ENCODE measurements at regions not wholly inside any gene's neighbourhood (a gene's known extent, or its start where the extent isn't known, plus 50 kb on each side); places are given as distances from the start of the nearest gene placed in this dataset.

GRCh38 chr21:25385341-25385740 lies 221.9 kb downstream of the MRPL39 start:
- peaks cover 4% of the 10 kb centered on the region for H3K27me3 Mint-ChIP-seq
- DNase-seq, result no peak
- H3K4me3 Mint-ChIP-seq, result no peak overlapping the region
- H3K9me3 Mint-ChIP-seq, result no peaks in the 10 kb centered on the region
- CTCF ChIA-PET, result interaction anchor here (1.4 kb wide), 1 partner anchor 11 kb away, joined by 6 read pairs; no protein-coding TSS in a partner anchor
- POLR2A ChIA-PET, result interaction anchor here (0.6 kb wide), 1 partner anchor 31 kb away, joined by 3 read pairs; no protein-coding TSS in a partner anchor
- H3K36me3 Mint-ChIP-seq (ENCODE audit: low read depth), result no peaks in the 10 kb centered on the region
- no peak overlapping the region for H3K27ac Mint-ChIP-seq
- peaks cover 6% of the 10 kb centered on the region for H3K4me1 Mint-ChIP-seq

DNA sequence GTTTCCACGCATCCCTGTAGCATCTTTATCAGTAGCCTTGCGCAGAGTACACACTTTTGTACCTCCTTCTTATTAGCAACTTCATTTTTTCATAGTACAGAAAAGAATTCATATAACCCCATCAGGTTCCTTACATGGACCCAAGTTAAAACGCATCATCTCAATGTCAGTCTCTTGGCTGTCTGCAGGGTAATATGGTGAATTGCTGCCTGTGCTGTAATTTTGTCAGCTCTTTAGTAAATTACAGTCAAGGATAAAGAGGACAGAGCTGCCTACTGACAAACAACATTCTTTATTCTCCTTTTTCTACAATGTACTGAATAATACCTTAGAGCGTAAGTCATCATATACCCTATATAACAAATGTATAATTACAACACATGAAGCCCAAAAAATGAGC lies 222.5 kb downstream of the MRPL39 start:
- no peak for DNase-seq
- H3K27me3 Mint-ChIP-seq, result peaks cover 4% of the 10 kb centered on the region
- no peak overlapping the region for H3K4me3 Mint-ChIP-seq
- ChIA-PET CTCF (no interaction called here), POLR2A (interaction anchor here (0.6 kb wide), 1 partner anchor 31 kb away, joined by 3 read pairs; no protein-coding TSS in a partner anchor)
- no peaks in the 10 kb centered on the region for H3K36me3 Mint-ChIP-seq (ENCODE audit: low read depth)
- peaks cover 6% of the 10 kb centered on the region for H3K4me1 Mint-ChIP-seq
- no peaks in the 10 kb centered on the region for H3K9me3 Mint-ChIP-seq
- H3K27ac Mint-ChIP-seq, result no peak overlapping the region

- Mint-ChIP-seq H3K27ac (no peak overlapping the region), H3K27me3 (peaks cover 4% of the 10 kb centered on the region), H3K9me3 (no peaks in the 10 kb centered on the region), H3K4me1 (peaks cover 6% of the 10 kb centered on the region), H3K36me3 (ENCODE audit: low read depth) (no peaks in the 10 kb centered on the region), H3K4me3 (no peak overlapping the region)
- CTCF ChIA-PET, result no interaction called here
- POLR2A ChIA-PET, result no interaction called here
- DNase-seq, result no peak
Measured at GRCh38 chr21:25383545-25383944, 223.7 kb downstream of the MRPL39 start.

DNA sequence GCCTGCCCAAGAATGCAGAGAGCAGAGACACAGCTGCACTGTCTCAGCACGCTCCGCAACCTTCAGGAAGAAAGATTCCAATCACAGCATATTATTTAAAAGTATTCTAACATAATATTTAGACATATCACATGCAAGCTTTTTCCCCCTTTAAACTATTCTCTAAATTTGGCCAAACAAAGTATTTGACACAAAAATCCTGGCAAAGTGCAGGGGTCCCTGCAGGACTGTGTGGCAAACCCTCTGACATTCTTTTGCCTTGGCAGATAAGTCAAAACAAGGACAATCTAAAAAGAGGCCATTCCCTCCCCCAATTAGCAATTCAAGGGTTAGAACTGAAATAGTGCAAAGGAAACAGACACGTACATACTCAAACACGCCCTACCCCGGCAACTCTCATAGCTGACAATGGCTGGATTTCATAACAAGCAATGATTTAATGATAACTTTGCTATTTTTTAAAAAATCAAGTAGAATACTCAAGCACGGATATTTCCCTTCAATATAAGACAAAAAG lies 225.3 kb downstream of the MRPL39 start:
- POLR2A ChIA-PET, result no interaction called here
- Mint-ChIP-seq H3K4me1 (peaks cover 14% of the 10 kb centered on the region), H3K36me3 (ENCODE audit: low read depth) (no peaks in the 10 kb centered on the region), H3K27ac (no peak overlapping the region), H3K4me3 (no peak overlapping the region), H3K27me3 (peaks cover 4% of the 10 kb centered on the region), H3K9me3 (peaks cover 3% of the 10 kb centered on the region)
- CTCF ChIA-PET, result interaction anchor here (1.3 kb wide), 1 partner anchor 12 kb away, joined by 3 read pairs; no protein-coding TSS in a partner anchor
- DNase-seq, result no peak

- CTCF ChIA-PET, result no interaction called here
- POLR2A ChIA-PET, result no interaction called here
- no peak overlapping the region for H3K4me3 Mint-ChIP-seq
- DNase-seq, result no peak
- peaks cover 9% of the 10 kb centered on the region for H3K4me1 Mint-ChIP-seq
- no peaks in the 10 kb centered on the region for H3K36me3 Mint-ChIP-seq (ENCODE audit: low read depth)
- no peaks in the 10 kb centered on the region for H3K27me3 Mint-ChIP-seq
- H3K9me3 Mint-ChIP-seq, result peaks cover 3% of the 10 kb centered on the region
- no peak overlapping the region for H3K27ac Mint-ChIP-seq
Measured at GRCh38 chr21:25375675-25376074, 231.6 kb downstream of the MRPL39 start.

DNA sequence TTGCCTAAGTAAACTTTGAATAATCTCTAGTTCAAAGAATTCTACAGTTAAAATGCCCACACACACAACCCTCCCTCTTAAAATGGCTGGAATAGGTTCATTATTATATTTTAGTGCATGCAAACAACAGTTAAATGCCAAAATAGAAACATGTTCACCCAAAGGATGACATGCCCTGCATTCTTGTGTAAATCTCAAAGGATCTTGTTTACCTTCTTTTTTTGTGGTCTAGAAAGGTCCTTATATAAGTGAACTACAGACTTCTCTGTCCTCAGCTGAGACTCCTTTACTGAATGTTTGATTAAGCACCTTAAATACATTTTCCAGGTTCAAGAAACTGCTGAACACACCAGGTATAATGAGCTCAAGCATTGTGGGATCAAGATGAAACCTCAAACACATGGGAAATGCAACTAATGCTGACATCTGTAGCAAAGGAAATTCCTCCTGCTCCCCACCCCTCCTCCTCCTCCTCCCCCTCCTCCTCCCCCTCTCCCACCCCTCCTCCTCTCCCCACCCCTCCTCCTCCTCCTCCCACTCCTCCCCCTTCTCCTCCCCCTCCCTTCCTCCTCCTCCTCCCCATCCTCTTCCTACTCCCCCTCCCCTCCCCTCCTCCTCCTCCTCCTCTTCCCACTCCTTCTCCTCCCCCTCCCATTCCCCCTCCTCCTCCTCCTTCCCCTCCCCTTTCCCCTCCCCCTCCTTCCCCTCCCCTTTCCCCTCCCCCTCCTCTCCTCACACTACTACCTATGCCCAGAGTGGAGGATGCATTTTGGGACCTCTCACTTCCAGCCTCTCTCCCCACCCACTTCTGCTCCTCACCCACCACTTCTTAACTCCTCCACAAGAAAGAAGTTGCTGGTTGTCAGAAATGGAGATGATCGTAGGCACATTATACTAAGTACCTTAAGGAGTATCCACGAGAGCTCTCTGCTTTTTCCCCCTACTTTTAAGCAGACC lies 233.9 kb downstream of the MRPL39 start:
- ChIA-PET POLR2A (no interaction called here), CTCF (no interaction called here)
- Mint-ChIP-seq H3K4me1 (peaks cover 9% of the 10 kb centered on the region), H3K27me3 (no peaks in the 10 kb centered on the region), H3K27ac (no peak overlapping the region), H3K9me3 (peaks cover 3% of the 10 kb centered on the region), H3K36me3 (ENCODE audit: low read depth) (no peaks in the 10 kb centered on the region), H3K4me3 (no peak overlapping the region)
- no peak for DNase-seq

DNA sequence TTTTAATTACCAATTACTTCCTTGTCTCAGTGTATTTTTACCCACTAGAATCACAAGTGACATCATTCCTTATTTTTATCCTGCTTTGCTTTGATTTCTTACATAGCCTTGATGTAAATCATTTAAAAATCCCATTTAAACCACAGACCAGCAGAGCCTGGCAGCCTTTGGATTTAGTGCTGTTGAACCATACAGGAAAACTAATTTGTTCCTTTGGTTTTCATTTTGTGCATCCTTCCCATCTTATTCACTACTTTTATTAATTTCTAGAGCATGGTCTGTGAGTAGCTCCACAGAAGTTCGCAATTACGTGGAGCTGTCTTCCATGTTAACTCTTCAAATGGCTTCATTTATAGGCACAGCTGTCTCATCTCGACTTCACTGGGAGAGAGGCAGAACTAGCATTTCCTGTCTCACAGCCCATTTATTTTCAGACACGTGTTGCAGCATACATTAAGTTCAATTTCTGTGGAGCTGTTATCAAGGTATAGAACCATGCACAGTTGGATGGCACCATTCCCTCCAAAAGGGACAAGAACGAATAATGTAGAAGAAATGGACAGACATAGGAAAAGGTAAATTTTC lies 235.3 kb downstream of the MRPL39 start:
- no peak overlapping the region for H3K4me3 Mint-ChIP-seq
- CTCF ChIA-PET, result no interaction called here
- H3K4me1 Mint-ChIP-seq, result peaks cover under 1% of the 10 kb centered on the region
- peaks cover 2% of the 10 kb centered on the region for H3K27me3 Mint-ChIP-seq
- H3K9me3 Mint-ChIP-seq, result no peaks in the 10 kb centered on the region
- POLR2A ChIA-PET, result no interaction called here
- DNase-seq, result no peak
- H3K36me3 Mint-ChIP-seq (ENCODE audit: low read depth), result no peaks in the 10 kb centered on the region
- no peak overlapping the region for H3K27ac Mint-ChIP-seq

- no peaks in the 10 kb centered on the region for H3K36me3 Mint-ChIP-seq (ENCODE audit: low read depth)
- CTCF ChIA-PET, result interaction anchor here (1.1 kb wide), 1 partner anchor 12 kb away, joined by 3 read pairs; no protein-coding TSS in a partner anchor
- H3K27ac Mint-ChIP-seq, result no peak overlapping the region
- no peak overlapping the region for H3K4me3 Mint-ChIP-seq
- H3K27me3 Mint-ChIP-seq, result peaks cover 2% of the 10 kb centered on the region
- DNase-seq, result no peak
- H3K9me3 Mint-ChIP-seq, result no peaks in the 10 kb centered on the region
- no peaks in the 10 kb centered on the region for H3K4me1 Mint-ChIP-seq
- POLR2A ChIA-PET, result interaction anchor here (0.5 kb wide), 1 partner anchor 779 kb away, joined by 4 read pairs; no protein-coding TSS in a partner anchor
Measured at GRCh38 chr21:25370311-25370744, 237.0 kb downstream of the MRPL39 start.

GRCh38 chr21:25369524-25370300 lies 237.6 kb downstream of the MRPL39 start:
- Mint-ChIP-seq H3K36me3 (ENCODE audit: low read depth) (no peaks in the 10 kb centered on the region), H3K4me1 (no peaks in the 10 kb centered on the region), H3K27me3 (peaks cover 2% of the 10 kb centered on the region), H3K4me3 (no peak overlapping the region), H3K9me3 (no peaks in the 10 kb centered on the region), H3K27ac (no peak overlapping the region)
- CTCF ChIA-PET, result interaction anchor here (1.1 kb wide), 1 partner anchor 12 kb away, joined by 3 read pairs; no protein-coding TSS in a partner anchor
- POLR2A ChIA-PET, result no interaction called here
- no peak for DNase-seq

- Mint-ChIP-seq H3K9me3 (no peaks in the 10 kb centered on the region), H3K4me1 (no peaks in the 10 kb centered on the region), H3K27me3 (peaks cover 2% of the 10 kb centered on the region), H3K36me3 (ENCODE audit: low read depth) (no peaks in the 10 kb centered on the region), H3K27ac (no peak overlapping the region), H3K4me3 (no peak overlapping the region)
- ChIA-PET POLR2A (no interaction called here), CTCF (interaction anchor here (0.8 kb wide), 1 partner anchor 31 kb away, joined by 3 read pairs; no protein-coding TSS in a partner anchor)
- no peak for DNase-seq
Measured at GRCh38 chr21:25368531-25368930, 238.8 kb downstream of the MRPL39 start.

- Mint-ChIP-seq H3K27ac (no peak overlapping the region), H3K4me3 (no peak overlapping the region), H3K4me1 (no peaks in the 10 kb centered on the region), H3K27me3 (peaks cover 2% of the 10 kb centered on the region), H3K36me3 (ENCODE audit: low read depth) (no peaks in the 10 kb centered on the region), H3K9me3 (no peaks in the 10 kb centered on the region)
- ChIA-PET POLR2A (no interaction called here), CTCF (no interaction called here)
- no peak for DNase-seq
Measured at GRCh38 chr21:25366116-25366515, 241.2 kb downstream of the MRPL39 start.

DNA sequence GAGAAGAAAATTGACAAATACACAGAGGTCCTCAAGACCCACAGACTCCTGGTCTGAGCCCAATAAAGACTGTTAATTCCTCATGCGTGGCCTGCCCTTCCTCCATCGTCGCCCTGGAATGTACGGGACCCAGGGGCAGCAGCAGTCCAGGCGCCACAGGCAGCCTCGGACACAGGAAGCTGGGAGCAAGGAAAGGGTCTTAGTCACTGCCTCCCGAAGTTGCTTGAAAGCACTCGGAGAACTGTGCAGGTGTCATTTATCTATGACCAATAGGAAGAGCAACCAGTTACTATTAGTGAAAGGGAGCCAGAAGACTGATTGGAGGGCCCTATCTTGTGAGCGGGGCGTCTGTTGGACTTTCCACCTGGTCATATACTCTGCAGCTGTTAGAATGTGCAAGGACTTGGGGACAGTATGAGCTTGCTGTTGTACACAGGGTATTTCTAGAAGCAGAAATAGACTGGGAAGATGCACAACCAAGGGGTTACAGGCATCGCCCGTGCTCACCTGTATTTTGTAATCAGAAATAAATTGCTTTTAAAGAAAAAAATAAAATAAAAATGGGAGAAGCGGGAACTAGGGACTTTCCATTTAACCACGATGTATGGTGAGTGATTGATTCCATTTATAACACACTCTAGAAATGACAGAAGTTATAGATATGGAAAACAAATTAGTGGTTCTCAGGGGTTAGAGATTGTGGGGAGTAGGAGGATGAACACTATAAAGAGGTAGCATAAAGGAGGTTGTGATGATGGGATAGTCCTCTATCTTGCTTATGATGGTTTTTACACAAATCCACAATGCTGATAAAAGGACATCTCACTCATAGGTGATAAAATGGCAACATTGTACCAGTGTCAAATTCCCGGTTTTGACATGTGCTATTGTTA lies 244.7 kb downstream of the MRPL39 start:
- H3K4me3 Mint-ChIP-seq, result no peak overlapping the region
- peaks cover 4% of the 10 kb centered on the region for H3K27me3 Mint-ChIP-seq
- H3K4me1 Mint-ChIP-seq, result no peaks in the 10 kb centered on the region
- no peaks in the 10 kb centered on the region for H3K9me3 Mint-ChIP-seq
- ChIA-PET POLR2A (no interaction called here), CTCF (no interaction called here)
- H3K27ac Mint-ChIP-seq, result no peak overlapping the region
- no peak for DNase-seq
- H3K36me3 Mint-ChIP-seq (ENCODE audit: low read depth), result no peaks in the 10 kb centered on the region

All from activated CD4-positive, alpha-beta T cell treated with anti-CD3 and anti-CD28 coated beads, Interleukin-2, amount 10 ng/mL, durations not matched to agents 7 days and 5 days (primary cell).